HEK293 (cell line): ENCODE measurements at regions not wholly inside any gene's neighbourhood (a gene's known extent, or its start where the extent isn't known, plus 50 kb on each side); places are given as distances from the start of the nearest gene placed in this dataset.

Experiments
- ZNF274 ChIP-seq, 2 experiments: fragments of 200-500 bp in 1 of 2; fragments of 450-650 bp in 1 of 2; sonication (Bioruptor generic) in 1 of 2; formaldehyde crosslinking in 1 of 2; IDR thresholded peaks; 2 replicates each; pipeline versions ENCODE4 v1.5.1 to v1.6.1; 2014 to 2016; ENCODE audit warnings: borderline replicate concordance in 1 of 2, inconsistent platforms in 1 of 2, low read length in 1 of 2, missing biosample characterization in 1 of 2, missing genetic modification characterization in 1 of 2
- ZNF416 ChIP-seq: fragments of 450-650 bp; formaldehyde crosslinking; IDR thresholded peaks from 2 replicates; pipeline ENCODE4 v1.5.1; 2016; ENCODE audit warnings: missing biosample characterization, missing genetic modification characterization
- ZNF837 ChIP-seq: fragments of 450-650 bp; formaldehyde crosslinking; IDR thresholded peaks from 2 replicates; pipeline ENCODE4 v1.5.1; 2016; ENCODE audit warnings: missing biosample characterization, missing genetic modification characterization
- TF ChIP-seq, protein P1 (sequence below): fragments of 450-650 bp; formaldehyde crosslinking; IDR thresholded peaks from 2 replicates; pipeline ENCODE4 v1.5.1; 2016; ENCODE audit warnings: missing biosample characterization, missing genetic modification characterization
- TF ChIP-seq, protein P2 (sequence below): fragments of 450-650 bp; formaldehyde crosslinking; IDR thresholded peaks from 2 replicates; pipeline ENCODE4 v1.5.1; 2016; ENCODE audit warnings: missing biosample characterization, missing genetic modification characterization
- TF ChIP-seq, protein P3 (sequence below): IDR thresholded peaks from 2 replicates; pipeline ENCODE4 v1.6.1; 2011; ENCODE audit warnings: mild to moderate bottlenecking, low read depth, low read length, borderline replicate concordance

DNA sequence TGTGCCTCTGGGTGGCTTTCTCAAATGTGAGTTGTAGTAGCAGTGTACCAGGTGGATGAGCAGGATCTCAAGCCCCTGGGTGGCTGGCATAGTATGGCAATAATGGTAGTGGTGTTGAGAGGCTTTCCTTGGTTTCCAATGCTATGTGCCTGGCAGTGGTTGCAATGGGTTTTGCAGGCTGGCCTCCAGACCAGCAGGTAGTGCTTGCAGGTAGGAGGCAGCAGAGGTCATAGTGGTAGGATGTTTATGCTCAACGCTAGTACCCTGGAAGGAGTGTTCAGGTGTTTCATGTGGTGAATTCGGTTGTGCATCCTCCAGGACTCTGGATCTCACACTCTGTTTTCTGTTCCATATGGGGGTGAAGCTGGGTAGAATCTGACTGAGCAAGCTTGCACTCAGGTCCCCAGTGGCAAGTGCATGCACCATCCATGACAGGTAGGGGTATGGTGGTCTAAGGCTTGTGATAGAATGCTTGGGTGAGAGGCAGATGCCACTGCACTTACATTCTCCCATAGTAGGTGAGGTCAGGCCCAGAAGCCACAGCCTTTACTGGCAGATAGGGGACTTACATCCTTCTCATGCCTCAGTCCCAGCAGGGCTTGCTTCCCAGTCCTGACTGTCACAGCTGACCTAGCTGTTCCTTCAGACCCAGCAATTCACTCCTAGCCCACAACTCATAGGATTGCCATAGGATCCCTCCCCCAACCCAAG, 410.5 kb upstream of the LRRC7 start:
- TF ChIP-seq ZNF274 (IDR thresholded peaks at IDR 0.05; ENCODE audit: low read length) (no peak), ZNF274 (tag by site-specific recombination; IDR thresholded peaks at IDR 0.05; ENCODE audit: borderline replicate concordance) (no peak), ZNF837 (no peak), ZNF416 (tag by site-specific recombination) (no peak)
- TF ChIP-seq, protein P1, sequence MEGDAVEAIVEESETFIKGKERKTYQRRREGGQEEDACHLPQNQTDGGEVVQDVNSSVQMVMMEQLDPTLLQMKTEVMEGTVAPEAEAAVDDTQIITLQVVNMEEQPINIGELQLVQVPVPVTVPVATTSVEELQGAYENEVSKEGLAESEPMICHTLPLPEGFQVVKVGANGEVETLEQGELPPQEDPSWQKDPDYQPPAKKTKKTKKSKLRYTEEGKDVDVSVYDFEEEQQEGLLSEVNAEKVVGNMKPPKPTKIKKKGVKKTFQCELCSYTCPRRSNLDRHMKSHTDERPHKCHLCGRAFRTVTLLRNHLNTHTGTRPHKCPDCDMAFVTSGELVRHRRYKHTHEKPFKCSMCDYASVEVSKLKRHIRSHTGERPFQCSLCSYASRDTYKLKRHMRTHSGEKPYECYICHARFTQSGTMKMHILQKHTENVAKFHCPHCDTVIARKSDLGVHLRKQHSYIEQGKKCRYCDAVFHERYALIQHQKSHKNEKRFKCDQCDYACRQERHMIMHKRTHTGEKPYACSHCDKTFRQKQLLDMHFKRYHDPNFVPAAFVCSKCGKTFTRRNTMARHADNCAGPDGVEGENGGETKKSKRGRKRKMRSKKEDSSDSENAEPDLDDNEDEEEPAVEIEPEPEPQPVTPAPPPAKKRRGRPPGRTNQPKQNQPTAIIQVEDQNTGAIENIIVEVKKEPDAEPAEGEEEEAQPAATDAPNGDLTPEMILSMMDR (tag by site-specific recombination): no peak
- TF ChIP-seq, protein P2, sequence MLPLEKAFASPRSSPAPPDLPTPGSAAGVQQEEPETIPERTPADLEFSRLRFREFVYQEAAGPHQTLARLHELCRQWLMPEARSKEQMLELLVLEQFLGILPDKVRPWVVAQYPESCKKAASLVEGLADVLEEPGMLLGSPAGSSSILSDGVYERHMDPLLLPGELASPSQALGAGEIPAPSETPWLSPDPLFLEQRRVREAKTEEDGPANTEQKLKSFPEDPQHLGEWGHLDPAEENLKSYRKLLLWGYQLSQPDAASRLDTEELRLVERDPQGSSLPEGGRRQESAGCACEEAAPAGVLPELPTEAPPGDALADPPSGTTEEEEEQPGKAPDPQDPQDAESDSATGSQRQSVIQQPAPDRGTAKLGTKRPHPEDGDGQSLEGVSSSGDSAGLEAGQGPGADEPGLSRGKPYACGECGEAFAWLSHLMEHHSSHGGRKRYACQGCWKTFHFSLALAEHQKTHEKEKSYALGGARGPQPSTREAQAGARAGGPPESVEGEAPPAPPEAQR (tag by site-specific recombination): no peak
- TF ChIP-seq, protein P3, sequence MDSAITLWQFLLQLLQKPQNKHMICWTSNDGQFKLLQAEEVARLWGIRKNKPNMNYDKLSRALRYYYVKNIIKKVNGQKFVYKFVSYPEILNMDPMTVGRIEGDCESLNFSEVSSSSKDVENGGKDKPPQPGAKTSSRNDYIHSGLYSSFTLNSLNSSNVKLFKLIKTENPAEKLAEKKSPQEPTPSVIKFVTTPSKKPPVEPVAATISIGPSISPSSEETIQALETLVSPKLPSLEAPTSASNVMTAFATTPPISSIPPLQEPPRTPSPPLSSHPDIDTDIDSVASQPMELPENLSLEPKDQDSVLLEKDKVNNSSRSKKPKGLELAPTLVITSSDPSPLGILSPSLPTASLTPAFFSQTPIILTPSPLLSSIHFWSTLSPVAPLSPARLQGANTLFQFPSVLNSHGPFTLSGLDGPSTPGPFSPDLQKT: no peak
